Endothelial cell (in vitro differentiated cells): ENCODE measurements at regions not wholly inside any gene's neighbourhood (a gene's known extent, or its start where the extent isn't known, plus 50 kb on each side); places are given as distances from the start of the nearest gene placed in this dataset.

Experiments used
- DNase-seq: peaks from one replicate; pipeline ENCODE4 v3.0.0; 2021; ENCODE audit warnings: low spot score
- H3K27ac Mint-ChIP-seq: one replicate; pipeline ENCODE4 v1.8.0; 2021; ENCODE audit warnings: mixed read lengths, inconsistent platforms; ENCODE audit not compliant: unreplicated experiment
- H3K27me3 Mint-ChIP-seq: one replicate; pipeline ENCODE4 v1.8.0; 2021; ENCODE audit warnings: mild to moderate bottlenecking, moderate library complexity, mixed read lengths, inconsistent platforms; ENCODE audit not compliant: unreplicated experiment
- H3K36me3 Mint-ChIP-seq: one replicate; pipeline ENCODE4 v1.8.0; 2021; ENCODE audit warnings: mild to moderate bottlenecking, low read depth, mixed read lengths, inconsistent platforms; ENCODE audit not compliant: unreplicated experiment
- H3K4me1 Mint-ChIP-seq: one replicate; pipeline ENCODE4 v1.8.0; 2021; ENCODE audit warnings: mild to moderate bottlenecking, mixed read lengths, inconsistent platforms; ENCODE audit not compliant: unreplicated experiment
- H3K4me3 Mint-ChIP-seq: one replicate; pipeline ENCODE4 v1.8.0; 2021; ENCODE audit warnings: mild to moderate bottlenecking, mixed read lengths, inconsistent platforms; ENCODE audit not compliant: unreplicated experiment
- H3K9me3 Mint-ChIP-seq: one replicate; pipeline ENCODE4 v1.8.0; 2021; ENCODE audit warnings: mixed read lengths, inconsistent platforms; ENCODE audit not compliant: unreplicated experiment
- TF ChIP-seq, protein P1 (sequence below): fragments of 200-600 bp; sonication (generic); IDR thresholded peaks from one replicate; pipeline ENCODE4 v1.5.0; 2021; ENCODE audit warnings: antibody characterized with exemption; ENCODE audit not compliant: unreplicated experiment

- H3K27ac Mint-ChIP-seq = no peak overlapping the region
- no peak for DNase-seq
These were observed 246.9 kb downstream of the PTEN start for GRCh38 chr10:88110355-88110754.

GRCh38 chr10:88110822-88111221, 247.4 kb downstream of the PTEN start:
- H3K27ac Mint-ChIP-seq = no peak overlapping the region
- no peaks in the 10 kb centered on the region for H3K36me3 Mint-ChIP-seq
- H3K27me3 Mint-ChIP-seq = no peaks in the 10 kb centered on the region
- peaks cover 4% of the 10 kb centered on the region for H3K4me1 Mint-ChIP-seq
- no peak for DNase-seq
- no peaks in the 10 kb centered on the region for H3K9me3 Mint-ChIP-seq
- TF ChIP-seq, protein P1, sequence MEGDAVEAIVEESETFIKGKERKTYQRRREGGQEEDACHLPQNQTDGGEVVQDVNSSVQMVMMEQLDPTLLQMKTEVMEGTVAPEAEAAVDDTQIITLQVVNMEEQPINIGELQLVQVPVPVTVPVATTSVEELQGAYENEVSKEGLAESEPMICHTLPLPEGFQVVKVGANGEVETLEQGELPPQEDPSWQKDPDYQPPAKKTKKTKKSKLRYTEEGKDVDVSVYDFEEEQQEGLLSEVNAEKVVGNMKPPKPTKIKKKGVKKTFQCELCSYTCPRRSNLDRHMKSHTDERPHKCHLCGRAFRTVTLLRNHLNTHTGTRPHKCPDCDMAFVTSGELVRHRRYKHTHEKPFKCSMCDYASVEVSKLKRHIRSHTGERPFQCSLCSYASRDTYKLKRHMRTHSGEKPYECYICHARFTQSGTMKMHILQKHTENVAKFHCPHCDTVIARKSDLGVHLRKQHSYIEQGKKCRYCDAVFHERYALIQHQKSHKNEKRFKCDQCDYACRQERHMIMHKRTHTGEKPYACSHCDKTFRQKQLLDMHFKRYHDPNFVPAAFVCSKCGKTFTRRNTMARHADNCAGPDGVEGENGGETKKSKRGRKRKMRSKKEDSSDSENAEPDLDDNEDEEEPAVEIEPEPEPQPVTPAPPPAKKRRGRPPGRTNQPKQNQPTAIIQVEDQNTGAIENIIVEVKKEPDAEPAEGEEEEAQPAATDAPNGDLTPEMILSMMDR = no peak
- H3K4me3 Mint-ChIP-seq = no peak overlapping the region

More at GRCh38 chr10:88110355-88110754, 246.9 kb downstream of the PTEN start:
- Mint-ChIP-seq H3K36me3 (no peaks in the 10 kb centered on the region), H3K4me3 (no peak overlapping the region), H3K9me3 (no peaks in the 10 kb centered on the region), H3K4me1 (peaks cover 4% of the 10 kb centered on the region), H3K27me3 (no peaks in the 10 kb centered on the region)
- TF ChIP-seq, protein P1 = no peak

GRCh38 chr10:88111294-88111693, 247.9 kb downstream of the PTEN start:
- Mint-ChIP-seq H3K9me3 (no peaks in the 10 kb centered on the region), H3K4me3 (no peak overlapping the region), H3K27ac (no peak overlapping the region), H3K27me3 (no peaks in the 10 kb centered on the region), H3K36me3 (no peaks in the 10 kb centered on the region), H3K4me1 (peaks cover 4% of the 10 kb centered on the region)
- TF ChIP-seq, protein P1 = no peak
- DNase-seq = no peak

GRCh38 chr10:88113232-88113631, 249.8 kb downstream of the PTEN start:
- Mint-ChIP-seq H3K27me3 (no peaks in the 10 kb centered on the region), H3K4me3 (no peak overlapping the region), H3K27ac (no peak overlapping the region), H3K9me3 (no peaks in the 10 kb centered on the region), H3K36me3 (no peaks in the 10 kb centered on the region), H3K4me1 (peaks cover 4% of the 10 kb centered on the region)
- DNase-seq = no peak
- TF ChIP-seq, protein P1 = no peak

GRCh38 chr10:88113657-88114272, 250.3 kb downstream of the PTEN start:
- Mint-ChIP-seq H3K36me3 (no peaks in the 10 kb centered on the region), H3K4me3 (no peak overlapping the region), H3K9me3 (no peaks in the 10 kb centered on the region), H3K4me1 (peaks cover 4% of the 10 kb centered on the region), H3K27ac (no peak overlapping the region), H3K27me3 (no peaks in the 10 kb centered on the region)
- TF ChIP-seq, protein P1 = no peak
- no peak for DNase-seq
